ENCODE measurements at regions not wholly inside any gene's neighbourhood (a gene's known extent, or its start where the extent isn't known, plus 50 kb on each side); places are given as distances from the start of the nearest gene placed in this dataset.

DNA sequence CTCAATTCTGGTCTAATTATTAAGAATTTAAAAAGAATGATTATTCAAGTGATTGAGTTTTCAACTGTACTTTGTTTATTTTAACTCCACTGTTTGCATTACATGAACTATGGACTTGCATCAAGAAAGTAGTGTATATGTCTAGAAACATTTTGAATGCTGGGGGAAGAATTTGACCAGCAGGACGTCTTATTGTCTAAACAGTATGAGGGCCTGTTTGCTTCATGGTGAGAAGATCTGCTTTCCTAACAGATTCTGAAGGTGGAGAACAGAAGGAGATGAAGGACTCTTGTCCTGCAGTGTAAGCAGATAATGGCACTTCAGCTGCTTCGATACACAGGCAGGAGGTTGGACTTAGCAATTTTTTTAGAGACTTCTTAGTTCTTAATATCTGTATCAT is 176.0 kb downstream of the DACT1 start:
- TF ChIP-seq, protein P1, sequence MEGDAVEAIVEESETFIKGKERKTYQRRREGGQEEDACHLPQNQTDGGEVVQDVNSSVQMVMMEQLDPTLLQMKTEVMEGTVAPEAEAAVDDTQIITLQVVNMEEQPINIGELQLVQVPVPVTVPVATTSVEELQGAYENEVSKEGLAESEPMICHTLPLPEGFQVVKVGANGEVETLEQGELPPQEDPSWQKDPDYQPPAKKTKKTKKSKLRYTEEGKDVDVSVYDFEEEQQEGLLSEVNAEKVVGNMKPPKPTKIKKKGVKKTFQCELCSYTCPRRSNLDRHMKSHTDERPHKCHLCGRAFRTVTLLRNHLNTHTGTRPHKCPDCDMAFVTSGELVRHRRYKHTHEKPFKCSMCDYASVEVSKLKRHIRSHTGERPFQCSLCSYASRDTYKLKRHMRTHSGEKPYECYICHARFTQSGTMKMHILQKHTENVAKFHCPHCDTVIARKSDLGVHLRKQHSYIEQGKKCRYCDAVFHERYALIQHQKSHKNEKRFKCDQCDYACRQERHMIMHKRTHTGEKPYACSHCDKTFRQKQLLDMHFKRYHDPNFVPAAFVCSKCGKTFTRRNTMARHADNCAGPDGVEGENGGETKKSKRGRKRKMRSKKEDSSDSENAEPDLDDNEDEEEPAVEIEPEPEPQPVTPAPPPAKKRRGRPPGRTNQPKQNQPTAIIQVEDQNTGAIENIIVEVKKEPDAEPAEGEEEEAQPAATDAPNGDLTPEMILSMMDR (IDR thresholded peaks at IDR 0.05) = no peak
- TF ChIP-seq POLR2A (IDR thresholded peaks at IDR 0.05) = no peak

Data from Peyer's patch (tissue), 4 donors.